ENCODE measurements at regions not wholly inside any gene's neighbourhood (a gene's known extent, or its start where the extent isn't known, plus 50 kb on each side); places are given as distances from the start of the nearest gene placed in this dataset.

- no peak for TF ChIP-seq GTF2I (CRISPR knock-in tag; conservative IDR thresholded peaks at IDR 0.05)
- no peak for TF ChIP-seq MLX (CRISPR knock-in tag; IDR thresholded peaks at IDR 0.05)
- TF ChIP-seq TEAD4 (CRISPR knock-in tag; IDR thresholded peaks at IDR 0.05): no peak
- no peak for TF ChIP-seq ZNF219 (CRISPR knock-in tag; IDR thresholded peaks at IDR 0.05; ENCODE audit: borderline replicate concordance)
- TF ChIP-seq CTCF (IDR thresholded peaks at IDR 0.05): no peak
Observed at GRCh38 chr13:40137400-40137799, 481.9 kb downstream of the COG6 start (continued).

- Mint-ChIP-seq H3K36me3 (no peaks in the 10 kb centered on the region), H3K4me1 (no peaks in the 10 kb centered on the region), H3K27me3 (ENCODE audit: low read depth) (no peaks in the 10 kb centered on the region; the same call in 1 of the 2 replicates), H3K27ac (no peak overlapping the region), H3K4me3 (no peak overlapping the region), H3K9me3 (no peaks in the 10 kb centered on the region)
- DNase-seq (ENCODE audit: low spot score) (no peak), ATAC-seq (no peak)
- ChIA-PET POLR2A (no interaction called here), CTCF (interaction anchor here (0.6 to 1.2 kb wide), 2 partner anchors 71 to 542 kb away, joined by 3 read pairs; no protein-coding TSS in a partner anchor)
- TF ChIP-seq USF2 (CRISPR knock-in tag; IDR thresholded peaks at IDR 0.05) (no peak), MYBL2 (CRISPR knock-in tag; IDR thresholded peaks at IDR 0.05) (no peak), JUN (CRISPR knock-in tag; IDR thresholded peaks at IDR 0.05) (no peak), ZNF512 (CRISPR knock-in tag; IDR thresholded peaks at IDR 0.05; ENCODE audit: borderline replicate concordance) (no peak), FOXP4 (CRISPR knock-in tag; IDR thresholded peaks at IDR 0.05) (no peak), ATF1 (CRISPR knock-in tag; IDR thresholded peaks at IDR 0.05) (no peak), ATF6 (CRISPR knock-in tag; IDR thresholded peaks at IDR 0.05) (no peak), E2F5 (CRISPR knock-in tag; IDR thresholded peaks at IDR 0.05) (no peak)
Observed at GRCh38 chr13:40139896-40140520, 484.5 kb downstream of the COG6 start.
